ENCODE measurements at regions not wholly inside any gene's neighbourhood (a gene's known extent, or its start where the extent isn't known, plus 50 kb on each side); places are given as distances from the start of the nearest gene placed in this dataset.
A peak's percentile ranks its signal among the peaks of the same experiment; 100 is the strongest.

GRCh38 chr3:35523838-35524237 is 115.5 kb upstream of the ARPP21 start:
- Histone ChIP-seq H3K27ac (no peak overlapping the region), H3K27me3 (no peaks in the 10 kb centered on the region), H3K36me3 (no peaks in the 10 kb centered on the region), H3K4me1 (no peaks in the 10 kb centered on the region), H3K9me3 (no peaks in the 10 kb centered on the region), H3K4me3 (no peak overlapping the region)
- peak; percentile 55 for ATAC-seq
- intact Hi-C loops (cut with DNase I), result no loop called here
- DNase-seq, result no peak
- TF ChIP-seq CTCF (IDR thresholded peaks at IDR 0.05), result no peak

- DNase-seq (no peak), ATAC-seq (no peak)
- Histone ChIP-seq H3K27ac (no peak overlapping the region), H3K4me3 (no peak overlapping the region), H3K36me3 (no peaks in the 10 kb centered on the region), H3K9me3 (no peaks in the 10 kb centered on the region), H3K27me3 (no peaks in the 10 kb centered on the region), H3K4me1 (no peaks in the 10 kb centered on the region)
- intact Hi-C loops (cut with DNase I), result no loop called here
- TF ChIP-seq CTCF (IDR thresholded peaks at IDR 0.05), result no peak
Measured at GRCh38 chr3:35524856-35525255, 114.5 kb upstream of the ARPP21 start.

GRCh38 chr3:35528728-35529127 is 110.6 kb upstream of the ARPP21 start:
- Histone ChIP-seq H3K4me3 (no peak overlapping the region), H3K9me3 (no peaks in the 10 kb centered on the region), H3K4me1 (no peaks in the 10 kb centered on the region), H3K27me3 (no peaks in the 10 kb centered on the region), H3K27ac (no peak overlapping the region), H3K36me3 (no peaks in the 10 kb centered on the region)
- ATAC-seq (peak; percentile 63), DNase-seq (peak in 1 of 4 donors; percentile 16)
- TF ChIP-seq CTCF (IDR thresholded peaks at IDR 0.05), result no peak
- intact Hi-C loops (cut with DNase I), result no loop called here

DNA sequence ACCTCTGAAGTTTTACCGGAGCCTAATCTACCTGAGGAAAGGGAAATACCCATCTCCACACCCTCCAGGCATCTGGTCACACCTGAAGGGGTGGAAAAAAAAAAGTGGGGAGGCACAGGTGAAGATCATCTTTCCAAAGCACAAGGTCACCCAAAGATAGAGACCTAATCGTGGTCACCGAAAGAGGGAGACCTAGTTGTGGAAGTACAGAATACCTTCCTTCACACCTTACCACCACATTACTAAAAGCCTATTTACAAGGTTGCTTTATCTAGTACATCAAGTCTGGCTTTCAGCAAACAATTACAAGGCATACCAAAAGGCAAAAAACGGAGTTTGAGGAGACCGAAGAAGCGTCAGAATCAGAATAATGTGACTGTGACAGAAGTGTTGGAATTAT is 110.0 kb upstream of the ARPP21 start:
- Histone ChIP-seq H3K9me3 (no peaks in the 10 kb centered on the region), H3K27ac (no peak overlapping the region), H3K27me3 (no peaks in the 10 kb centered on the region), H3K36me3 (no peaks in the 10 kb centered on the region), H3K4me3 (no peak overlapping the region), H3K4me1 (no peaks in the 10 kb centered on the region)
- ATAC-seq, result no peak
- no peak for DNase-seq
- intact Hi-C loops (cut with DNase I), result no loop called here
- no peak for TF ChIP-seq CTCF (IDR thresholded peaks at IDR 0.05)

DNA sequence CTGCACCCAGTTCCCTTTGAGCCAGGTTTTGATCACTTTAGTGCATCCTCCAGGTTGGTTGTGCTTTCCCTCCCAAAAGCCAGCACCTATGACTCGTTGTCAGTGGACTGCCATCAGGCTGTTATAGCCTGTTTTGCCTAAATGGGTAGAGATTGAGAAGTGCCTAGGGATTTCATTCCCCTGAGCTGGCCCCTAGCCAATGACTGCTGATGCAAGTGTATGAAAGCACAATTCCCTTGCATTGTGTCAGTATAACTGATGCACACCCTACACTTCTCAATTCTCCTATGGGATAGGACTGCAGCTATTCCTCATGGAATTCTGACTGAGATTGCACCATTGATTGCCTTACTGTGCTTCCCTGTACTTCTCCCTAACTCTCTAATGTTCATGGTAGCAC is 102.1 kb upstream of the ARPP21 start:
- no peaks in the 10 kb centered on the region for H3K27me3 ChIP-seq
- no peak for TF ChIP-seq CTCF (IDR thresholded peaks at IDR 0.05)
- no peak overlapping the region for H3K4me3 ChIP-seq
- no peaks in the 10 kb centered on the region for H3K9me3 ChIP-seq
- no peaks in the 10 kb centered on the region for H3K36me3 ChIP-seq
- no peak overlapping the region for H3K27ac ChIP-seq
- H3K4me1 ChIP-seq, result no peaks in the 10 kb centered on the region
- intact Hi-C loops (cut with DNase I), result no loop called here
- ATAC-seq, result no peak
- DNase-seq, result no peak

Data from left lung (tissue), 4 donors.